ENCODE measurements at regions not wholly inside any gene's neighbourhood (a gene's known extent, or its start where the extent isn't known, plus 50 kb on each side); places are given as distances from the start of the nearest gene placed in this dataset.

DNA sequence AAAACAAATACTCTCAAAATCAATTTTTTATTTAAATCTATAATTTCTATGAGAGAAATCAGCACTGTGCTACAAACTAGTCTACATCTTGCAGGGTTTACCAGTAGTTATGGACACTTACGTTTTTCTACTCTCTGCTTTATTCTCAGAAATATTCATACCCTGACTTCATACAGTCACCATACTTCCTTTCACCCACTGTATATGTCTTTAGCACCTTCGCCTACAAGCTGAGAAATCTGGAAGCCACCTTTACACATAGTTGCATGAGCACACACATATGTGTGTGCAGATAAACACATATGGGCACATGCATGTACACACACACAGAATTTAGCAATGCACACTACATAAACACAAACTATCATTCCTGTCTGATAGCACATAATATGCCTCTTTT lies 177.0 kb downstream of the ST8SIA4 start:
- TF ChIP-seq EP300 (IDR thresholded peaks at IDR 0.05): no peak
- TF ChIP-seq, protein P1, sequence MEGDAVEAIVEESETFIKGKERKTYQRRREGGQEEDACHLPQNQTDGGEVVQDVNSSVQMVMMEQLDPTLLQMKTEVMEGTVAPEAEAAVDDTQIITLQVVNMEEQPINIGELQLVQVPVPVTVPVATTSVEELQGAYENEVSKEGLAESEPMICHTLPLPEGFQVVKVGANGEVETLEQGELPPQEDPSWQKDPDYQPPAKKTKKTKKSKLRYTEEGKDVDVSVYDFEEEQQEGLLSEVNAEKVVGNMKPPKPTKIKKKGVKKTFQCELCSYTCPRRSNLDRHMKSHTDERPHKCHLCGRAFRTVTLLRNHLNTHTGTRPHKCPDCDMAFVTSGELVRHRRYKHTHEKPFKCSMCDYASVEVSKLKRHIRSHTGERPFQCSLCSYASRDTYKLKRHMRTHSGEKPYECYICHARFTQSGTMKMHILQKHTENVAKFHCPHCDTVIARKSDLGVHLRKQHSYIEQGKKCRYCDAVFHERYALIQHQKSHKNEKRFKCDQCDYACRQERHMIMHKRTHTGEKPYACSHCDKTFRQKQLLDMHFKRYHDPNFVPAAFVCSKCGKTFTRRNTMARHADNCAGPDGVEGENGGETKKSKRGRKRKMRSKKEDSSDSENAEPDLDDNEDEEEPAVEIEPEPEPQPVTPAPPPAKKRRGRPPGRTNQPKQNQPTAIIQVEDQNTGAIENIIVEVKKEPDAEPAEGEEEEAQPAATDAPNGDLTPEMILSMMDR (IDR thresholded peaks at IDR 0.05): no peak
- TF ChIP-seq POLR2AphosphoS5 (IDR thresholded peaks at IDR 0.05): no peak
- TF ChIP-seq POLR2A (IDR thresholded peaks at IDR 0.05): no peak
